ENCODE measurements at regions not wholly inside any gene's neighbourhood (a gene's known extent, or its start where the extent isn't known, plus 50 kb on each side); places are given as distances from the start of the nearest gene placed in this dataset.

GRCh38 chr2:23118894-23119293 is 266.1 kb upstream of the KLHL29 start:
- ChIA-PET CTCF (no interaction called here), POLR2A (no interaction called here)
- TF ChIP-seq ZNF596 (tag by site-specific recombination; IDR thresholded peaks at IDR 0.05) (no peak), REPIN1 (tag by site-specific recombination; IDR thresholded peaks at IDR 0.05; ENCODE audit: low read depth) (no peak), ZEB2 (tag by site-specific recombination; IDR thresholded peaks at IDR 0.05) (no peak), ZBTB7A (tag by site-specific recombination; IDR thresholded peaks at IDR 0.05; ENCODE audit: low read depth) (no peak), ZNF670 (tag by site-specific recombination; IDR thresholded peaks at IDR 0.05; ENCODE audit: low read depth) (no peak), ZNF560 (tag by site-specific recombination; IDR thresholded peaks at IDR 0.05; ENCODE audit: borderline replicate concordance) (no peak), ZNF341 (tag by site-specific recombination; IDR thresholded peaks at IDR 0.05; ENCODE audit: low read depth) (no peak), ZNF133 (tag by site-specific recombination; IDR thresholded peaks at IDR 0.05) (no peak), ZNF10 (tag by site-specific recombination; IDR thresholded peaks at IDR 0.05) (no peak), ZNF16 (tag by site-specific recombination; IDR thresholded peaks at IDR 0.05; ENCODE audit: low read depth) (no peak), ZNF433 (tag by site-specific recombination; IDR thresholded peaks at IDR 0.05; ENCODE audit: low read depth) (no peak), ZNF214 (tag by site-specific recombination; IDR thresholded peaks at IDR 0.05; ENCODE audit: borderline replicate concordance) (no peak), ZNF707 (tag by site-specific recombination; IDR thresholded peaks at IDR 0.05) (no peak), ZNF768 (tag by site-specific recombination; IDR thresholded peaks at IDR 0.05) (no peak), ZFHX2 (tag by site-specific recombination; conservative IDR thresholded peaks at IDR 0.05) (no peak), KLF8 (tag by site-specific recombination; IDR thresholded peaks at IDR 0.05) (no peak), PATZ1 (tag by site-specific recombination; IDR thresholded peaks at IDR 0.05) (no peak), ZNF704 (tag by site-specific recombination; IDR thresholded peaks at IDR 0.05) (no peak), ZNF645 (tag by site-specific recombination; IDR thresholded peaks at IDR 0.05) (no peak)
- H3K4me1 ChIP-seq (ENCODE audit: control insufficient read depth, insufficient read depth, low read length) = no peaks in the 10 kb centered on the region
- H3K27ac ChIP-seq (ENCODE audit: extremely low read depth, low read depth, low read length) = no peak overlapping the region
- H3K36me3 ChIP-seq (ENCODE audit: control insufficient read depth in 2 of 2, insufficient read depth in 1 of 2, low read length in 2 of 2) = no peaks in the 10 kb centered on the region
- no peak overlapping the region for H3K4me3 ChIP-seq (ENCODE audit: low read depth, low read length)
- no peaks in the 10 kb centered on the region for H3K9me3 ChIP-seq (ENCODE audit: control insufficient read depth, insufficient read depth, low read depth, low read length)

GRCh38 chr2:23120161-23120560 is 264.8 kb upstream of the KLHL29 start:
- CTCF ChIA-PET = no interaction called here
- Histone ChIP-seq H3K27ac (ENCODE audit: extremely low read depth, low read depth, low read length) (no peak overlapping the region), H3K4me1 (ENCODE audit: control insufficient read depth, insufficient read depth, low read length) (no peaks in the 10 kb centered on the region), H3K9me3 (ENCODE audit: control insufficient read depth, insufficient read depth, low read depth, low read length) (no peaks in the 10 kb centered on the region), H3K36me3 (ENCODE audit: control insufficient read depth in 2 of 2, insufficient read depth in 1 of 2, low read length in 2 of 2) (no peaks in the 10 kb centered on the region), H3K4me3 (ENCODE audit: low read depth, low read length) (no peak overlapping the region)
- POLR2A ChIA-PET = no interaction called here
- TF ChIP-seq ZNF324 (tag by site-specific recombination; IDR thresholded peaks at IDR 0.05) = no peak
- TF ChIP-seq ZNF777 (tag by site-specific recombination; IDR thresholded peaks at IDR 0.05; ENCODE audit: borderline replicate concordance) = no peak
- TF ChIP-seq ZNF791 (tag by site-specific recombination; IDR thresholded peaks at IDR 0.05) = no peak
- no peak for TF ChIP-seq IKZF3 (tag by site-specific recombination; IDR thresholded peaks at IDR 0.05)
- no peak for TF ChIP-seq ZBTB44 (tag by site-specific recombination; IDR thresholded peaks at IDR 0.05)
- no peak for TF ChIP-seq ZNF677 (tag by site-specific recombination; IDR thresholded peaks at IDR 0.05)
- TF ChIP-seq ZNF561 (tag by site-specific recombination; IDR thresholded peaks at IDR 0.05; ENCODE audit: borderline replicate concordance) = no peak
- TF ChIP-seq ZNF266 (tag by site-specific recombination; IDR thresholded peaks at IDR 0.05; ENCODE audit: low read depth) = no peak
- no peak for TF ChIP-seq ZNF26 (tag by site-specific recombination; IDR thresholded peaks at IDR 0.05)
- no peak for TF ChIP-seq ZNF174 (tag by site-specific recombination; IDR thresholded peaks at IDR 0.05)
- no peak for TF ChIP-seq ZNF629 (tag by site-specific recombination; IDR thresholded peaks at IDR 0.05)

Measured in HEK293 (cell line).